ENCODE measurements at regions not wholly inside any gene's neighbourhood (a gene's known extent, or its start where the extent isn't known, plus 50 kb on each side); places are given as distances from the start of the nearest gene placed in this dataset.

DNA sequence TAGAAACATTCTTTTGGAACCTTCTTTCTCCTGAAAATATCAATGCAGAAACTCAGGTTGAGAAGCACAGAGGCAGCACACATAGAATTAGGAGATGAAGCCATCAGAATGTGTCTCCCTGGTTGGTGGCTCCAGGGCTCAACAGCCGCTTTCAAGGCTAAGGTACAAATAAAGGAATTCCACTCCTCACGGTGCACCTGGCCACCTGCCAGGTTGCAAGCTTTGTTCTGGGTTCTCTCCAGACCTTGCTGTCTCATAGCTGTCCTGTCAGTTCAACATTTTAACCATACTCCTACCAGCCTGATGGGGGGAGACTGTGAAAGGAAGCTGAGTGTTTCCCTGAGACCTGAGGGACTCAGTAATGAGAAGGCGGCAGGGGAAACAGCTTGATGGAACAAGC lies 96.3 kb upstream of the HPF1 start:
- H3K4me1 ChIP-seq (ENCODE audit: control insufficient read depth, extremely low read depth, insufficient read depth, low read length), result peaks cover 3% of the 10 kb centered on the region
- no peak overlapping the region for H2AFZ ChIP-seq (ENCODE audit: control insufficient read depth, low read length)
- H3K9me3 ChIP-seq (ENCODE audit: control insufficient read depth, low read depth, low read length), result no peaks in the 10 kb centered on the region
- no peaks in the 10 kb centered on the region for H3K36me3 ChIP-seq (ENCODE audit: control insufficient read depth in 2 of 2, extremely low read depth in 1 of 2, insufficient read depth in 2 of 2, low read length in 2 of 2)
- no peaks in the 10 kb centered on the region for H3K9me1 ChIP-seq (ENCODE audit: control insufficient read depth, extremely low read depth, insufficient read depth, low read length)
- no peaks in the 10 kb centered on the region for H4K20me1 ChIP-seq (ENCODE audit: control insufficient read depth, extremely low read depth, insufficient read depth, low read length)
- no peak for TF ChIP-seq CTCF (optimal IDR thresholded peaks at IDR 0.05 in 1 of 3, IDR thresholded peaks at IDR 0.05 in 1 of 3, conservative IDR thresholded peaks at IDR 0.05 in 1 of 3; ENCODE audit: extremely low read depth in 1 of 3, insufficient read depth in 2 of 3, low read length in 3 of 3)
- TF ChIP-seq EZH2 (IDR thresholded peaks at IDR 0.05; ENCODE audit: low read length), result no peak
- dilution Hi-C loops (cut with MboI; ENCODE audit: extremely low pct_ligation_motif_present, low sequenced_read_pairs), result no loop called here
- H3K9ac ChIP-seq (ENCODE audit: control insufficient read depth, extremely low read depth, insufficient read depth, low read length), result no peak overlapping the region
- H3K27me3 ChIP-seq (ENCODE audit: control insufficient read depth, extremely low read depth, insufficient read depth, low read length), result no peaks in the 10 kb centered on the region
- H3K4me2 ChIP-seq (ENCODE audit: control insufficient read depth, extremely low read depth, insufficient read depth, low read depth, low read length), result no peak overlapping the region
- no peak overlapping the region for H3K27ac ChIP-seq (ENCODE audit: control insufficient read depth, insufficient read depth, low read length)
- no peaks in the 10 kb centered on the region for H3K79me2 ChIP-seq (ENCODE audit: control insufficient read depth, insufficient read depth, low read length)
- no peak overlapping the region for H3K4me3 ChIP-seq (ENCODE audit: control insufficient read depth in 2 of 3, extremely low read depth in 1 of 3, insufficient read depth in 2 of 3, low read depth in 1 of 3, low read length in 3 of 3)
- DNase-seq (ENCODE audit: low read depth, low spot score), result no peak
- FAIRE-seq, result no peak

- no peaks in the 10 kb centered on the region for H3K9me1 ChIP-seq (ENCODE audit: control insufficient read depth, extremely low read depth, insufficient read depth, low read length)
- no peaks in the 10 kb centered on the region for H3K79me2 ChIP-seq (ENCODE audit: control insufficient read depth, insufficient read depth, low read length)
- dilution Hi-C loops (cut with MboI; ENCODE audit: extremely low pct_ligation_motif_present, low sequenced_read_pairs), result no loop called here
- no peak for DNase-seq (ENCODE audit: low read depth, low spot score)
- no peak overlapping the region for H3K4me2 ChIP-seq (ENCODE audit: control insufficient read depth, extremely low read depth, insufficient read depth, low read depth, low read length)
- no peaks in the 10 kb centered on the region for H4K20me1 ChIP-seq (ENCODE audit: control insufficient read depth, extremely low read depth, insufficient read depth, low read length)
- no peak overlapping the region for H3K4me3 ChIP-seq (ENCODE audit: control insufficient read depth in 2 of 3, extremely low read depth in 1 of 3, insufficient read depth in 2 of 3, low read depth in 1 of 3, low read length in 3 of 3)
- no peaks in the 10 kb centered on the region for H3K27me3 ChIP-seq (ENCODE audit: control insufficient read depth, extremely low read depth, insufficient read depth, low read length)
- no peak overlapping the region for H2AFZ ChIP-seq (ENCODE audit: control insufficient read depth, low read length)
- no peak for FAIRE-seq
- peaks cover 3% of the 10 kb centered on the region for H3K4me1 ChIP-seq (ENCODE audit: control insufficient read depth, extremely low read depth, insufficient read depth, low read length)
- H3K9me3 ChIP-seq (ENCODE audit: control insufficient read depth, low read depth, low read length), result no peaks in the 10 kb centered on the region
- TF ChIP-seq CTCF (optimal IDR thresholded peaks at IDR 0.05 in 1 of 3, IDR thresholded peaks at IDR 0.05 in 1 of 3, conservative IDR thresholded peaks at IDR 0.05 in 1 of 3; ENCODE audit: extremely low read depth in 1 of 3, insufficient read depth in 2 of 3, low read length in 3 of 3) (no peak), EZH2 (IDR thresholded peaks at IDR 0.05; ENCODE audit: low read length) (no peak)
- no peaks in the 10 kb centered on the region for H3K36me3 ChIP-seq (ENCODE audit: control insufficient read depth in 2 of 2, extremely low read depth in 1 of 2, insufficient read depth in 2 of 2, low read length in 2 of 2)
- H3K9ac ChIP-seq (ENCODE audit: control insufficient read depth, extremely low read depth, insufficient read depth, low read length), result no peak overlapping the region
- H3K27ac ChIP-seq (ENCODE audit: control insufficient read depth, insufficient read depth, low read length), result no peak overlapping the region
Measured at GRCh38 chr4:169852481-169852880, 94.7 kb upstream of the HPF1 start.

All from keratinocyte (primary cell).